Activated T-helper 1 cell treated with anti-CD3 and anti-CD28 coated beads, Interleukin-12 subunit alpha, Interleukin-12 subunit beta, Interleukin-2, Interleukin-4 antibody, amounts not matched to agents 30 ng/mL and 10 ng/mL and 1 ng/mL, durations not matched to agents 14 hours and 24 hours and 36 hours (primary cell): ENCODE measurements at regions not wholly inside any gene's neighbourhood (a gene's known extent, or its start where the extent isn't known, plus 50 kb on each side); places are given as distances from the start of the nearest gene placed in this dataset.

ENCODE experiments used
- DNase-seq: peaks from one replicate; pipeline ENCODE4 v3.0.0; 2021; ENCODE audit warnings: low spot score
- H3K27ac Mint-ChIP-seq: one replicate; pipeline ENCODE4 v1.8.0; 2021; ENCODE audit warnings: mild to moderate bottlenecking, mixed read lengths
- H3K27me3 Mint-ChIP-seq: one replicate; pipeline ENCODE4 v1.8.0; 2022; ENCODE audit warnings: mild to moderate bottlenecking, moderate library complexity, mixed read lengths; ENCODE audit not compliant: insufficient read depth
- H3K36me3 Mint-ChIP-seq: one replicate; pipeline ENCODE4 v1.8.0; 2021; ENCODE audit warnings: low read depth, mixed read lengths
- H3K4me1 Mint-ChIP-seq: one replicate; pipeline ENCODE4 v1.8.0; 2021; ENCODE audit warnings: low read depth, mixed read lengths
- H3K4me3 Mint-ChIP-seq: one replicate; pipeline ENCODE4 v1.8.0; 2021; ENCODE audit warnings: mild to moderate bottlenecking, moderate library complexity, mixed read lengths
- H3K9me3 Mint-ChIP-seq: one replicate; pipeline ENCODE4 v1.8.0; 2021; ENCODE audit warnings: mixed read lengths
- intact Hi-C: fragments of 100-400 bp; cut with micrococcal nuclease; formaldehyde crosslinking; loops from one replicate; pipeline ENCODE4 v1.15.1; 2024

DNA sequence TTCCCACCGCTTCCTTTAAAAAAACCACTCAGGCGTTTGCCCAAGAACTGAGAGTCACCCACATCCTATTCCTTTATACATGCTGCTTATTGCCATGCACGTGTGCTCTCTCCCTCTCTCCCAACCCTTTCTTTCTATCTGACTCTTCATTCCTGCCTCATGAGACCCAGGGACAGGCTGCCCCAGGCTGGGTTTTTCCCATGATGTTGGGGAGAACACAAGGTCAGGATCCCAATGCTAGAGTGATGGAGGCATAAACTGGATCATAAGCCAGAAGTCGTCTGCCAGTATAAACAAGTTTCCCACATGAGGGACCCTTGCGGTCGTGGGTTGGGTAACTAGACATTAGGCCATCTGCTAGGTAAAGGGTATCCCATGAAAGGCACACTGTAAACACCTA is 64.9 kb downstream of the CD2 start:
- H3K27me3 Mint-ChIP-seq, result no peaks in the 10 kb centered on the region
- H3K4me3 Mint-ChIP-seq, result no peak overlapping the region
- peaks cover 8% of the 10 kb centered on the region for H3K9me3 Mint-ChIP-seq
- intact Hi-C loops, result loop anchor here (5.0 kb wide), 1 partner anchor 247 kb away; the partner anchor contains the start of gene CD58
- peaks cover 7% of the 10 kb centered on the region for H3K36me3 Mint-ChIP-seq
- peaks cover 59% of the 10 kb centered on the region for H3K4me1 Mint-ChIP-seq
- peak overlapping the region; percentile 46 for H3K27ac Mint-ChIP-seq
- no peak for DNase-seq

DNA sequence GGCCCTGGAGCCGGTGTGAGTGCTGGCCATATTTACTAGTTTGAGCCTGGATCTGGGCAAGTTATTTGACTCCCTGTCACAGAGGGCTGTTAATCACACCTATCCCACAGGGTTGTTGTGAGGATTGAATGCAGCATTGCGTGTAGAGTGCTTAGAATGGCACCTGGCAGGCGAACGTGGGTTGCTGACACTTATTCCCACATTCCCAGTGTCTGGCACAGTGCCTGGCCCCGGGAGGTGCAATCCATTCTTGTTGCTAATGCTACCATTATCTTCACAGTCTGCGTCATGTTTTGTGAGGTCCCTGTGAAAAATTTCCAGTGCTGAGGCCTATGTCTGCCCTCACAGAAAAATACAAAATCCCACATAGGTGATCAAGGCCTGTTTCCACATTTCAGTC is 66.1 kb downstream of the CD2 start:
- Mint-ChIP-seq H3K9me3 (no peaks in the 10 kb centered on the region), H3K27me3 (no peaks in the 10 kb centered on the region), H3K27ac (no peak overlapping the region), H3K4me1 (peaks cover 59% of the 10 kb centered on the region), H3K4me3 (no peak overlapping the region), H3K36me3 (peaks cover 4% of the 10 kb centered on the region)
- DNase-seq, result no peak
- intact Hi-C loops, result no loop called here

DNA sequence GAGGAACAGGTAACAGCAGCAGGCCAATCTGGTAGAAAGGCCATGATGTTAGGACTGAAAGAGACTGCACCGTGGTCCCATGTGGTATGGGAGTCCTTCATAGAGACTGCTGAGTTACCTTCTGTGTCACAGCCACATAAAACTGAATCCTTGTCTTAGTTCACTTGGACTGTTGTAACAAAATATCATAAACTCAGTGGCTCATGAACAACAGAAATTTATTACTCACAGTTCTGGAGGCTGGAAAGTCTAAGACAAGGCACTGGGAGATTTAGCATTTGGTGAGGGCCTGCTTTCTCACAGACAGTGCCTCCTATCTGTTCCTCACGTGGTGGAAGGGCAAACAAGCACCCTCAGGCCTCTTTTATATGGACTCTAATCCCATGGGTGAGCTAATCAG is 67.5 kb downstream of the CD2 start:
- intact Hi-C loops, result no loop called here
- no peak for DNase-seq
- peaks cover 61% of the 10 kb centered on the region for H3K4me1 Mint-ChIP-seq
- H3K27ac Mint-ChIP-seq, result no peak overlapping the region
- no peak overlapping the region for H3K4me3 Mint-ChIP-seq
- no peaks in the 10 kb centered on the region for H3K27me3 Mint-ChIP-seq
- peaks cover 2% of the 10 kb centered on the region for H3K36me3 Mint-ChIP-seq
- H3K9me3 Mint-ChIP-seq, result no peaks in the 10 kb centered on the region

DNA sequence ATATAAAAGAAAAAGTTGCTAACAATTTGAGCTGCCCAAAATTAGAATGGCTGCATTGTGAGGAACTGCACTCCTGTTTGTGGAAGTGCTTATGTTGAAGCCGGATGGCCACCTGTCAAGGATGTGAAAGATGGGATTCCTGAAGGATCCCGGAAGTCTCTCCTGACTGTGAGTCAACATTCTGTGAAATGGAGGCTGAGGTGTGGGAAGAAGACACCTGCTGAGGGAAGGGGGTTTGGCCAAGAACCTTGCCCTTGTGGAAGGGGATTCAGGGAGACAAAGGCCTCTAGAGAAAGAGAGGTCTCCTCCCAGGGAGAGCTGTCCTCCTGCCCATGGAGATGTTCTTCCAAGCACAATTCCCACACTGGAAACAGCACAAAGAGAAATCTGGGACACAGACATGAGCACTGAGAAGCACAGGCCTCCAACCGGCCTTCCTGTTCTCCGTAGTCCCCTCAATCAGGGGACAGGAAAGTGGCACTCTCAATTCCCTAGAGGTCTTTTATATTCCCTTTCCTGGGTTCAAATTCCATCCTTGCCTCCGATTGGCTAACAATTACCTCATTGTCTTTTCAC is 70.5 kb downstream of the CD2 start:
- no peaks in the 10 kb centered on the region for H3K27me3 Mint-ChIP-seq
- peaks cover 10% of the 10 kb centered on the region for H3K36me3 Mint-ChIP-seq
- H3K4me1 Mint-ChIP-seq, result peaks cover 63% of the 10 kb centered on the region
- intact Hi-C loops, result loop anchor here (5.0 kb wide), 3 partner anchors 88 to 447 kb away; no protein-coding TSS in a partner anchor
- peak overlapping the region; percentile 95 for H3K27ac Mint-ChIP-seq
- no peak for DNase-seq
- peak overlapping the region; percentile 70 for H3K4me3 Mint-ChIP-seq
- peaks cover 9% of the 10 kb centered on the region for H3K9me3 Mint-ChIP-seq

DNA sequence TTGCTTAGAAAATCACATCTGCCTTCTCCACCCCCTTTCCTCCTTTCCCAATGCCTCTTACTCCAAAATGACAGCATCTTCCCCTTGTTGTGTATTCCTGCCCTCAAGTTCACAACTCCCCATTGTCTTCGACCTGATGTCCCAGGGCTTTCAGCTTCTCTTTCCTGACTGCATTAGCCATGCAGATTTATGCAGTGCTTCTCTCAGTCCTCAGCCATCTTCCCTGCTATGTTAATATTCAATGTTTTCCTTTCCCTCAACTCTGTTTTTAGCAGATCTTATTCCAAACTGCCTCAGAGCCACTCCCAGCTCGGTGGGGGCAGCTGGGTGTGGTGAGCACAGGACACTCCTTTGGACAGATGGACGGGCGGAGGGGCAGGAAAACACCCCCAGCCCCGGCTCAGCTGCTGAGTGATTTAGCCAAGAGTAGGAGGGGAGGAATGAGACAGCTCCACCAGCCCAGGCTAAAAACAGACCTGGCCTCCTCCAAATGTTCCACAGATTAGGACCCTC is 71.0 kb downstream of the CD2 start:
- no peak for DNase-seq
- peak overlapping the region; percentile 95 for H3K27ac Mint-ChIP-seq
- H3K36me3 Mint-ChIP-seq, result peaks cover 11% of the 10 kb centered on the region
- peaks cover 11% of the 10 kb centered on the region for H3K9me3 Mint-ChIP-seq
- no peaks in the 10 kb centered on the region for H3K27me3 Mint-ChIP-seq
- H3K4me3 Mint-ChIP-seq, result peak overlapping the region; percentile 70
- peaks cover 67% of the 10 kb centered on the region for H3K4me1 Mint-ChIP-seq
- intact Hi-C loops, result loop anchor here (5.0 kb wide), 3 partner anchors 87 to 448 kb away; no protein-coding TSS in a partner anchor

DNA sequence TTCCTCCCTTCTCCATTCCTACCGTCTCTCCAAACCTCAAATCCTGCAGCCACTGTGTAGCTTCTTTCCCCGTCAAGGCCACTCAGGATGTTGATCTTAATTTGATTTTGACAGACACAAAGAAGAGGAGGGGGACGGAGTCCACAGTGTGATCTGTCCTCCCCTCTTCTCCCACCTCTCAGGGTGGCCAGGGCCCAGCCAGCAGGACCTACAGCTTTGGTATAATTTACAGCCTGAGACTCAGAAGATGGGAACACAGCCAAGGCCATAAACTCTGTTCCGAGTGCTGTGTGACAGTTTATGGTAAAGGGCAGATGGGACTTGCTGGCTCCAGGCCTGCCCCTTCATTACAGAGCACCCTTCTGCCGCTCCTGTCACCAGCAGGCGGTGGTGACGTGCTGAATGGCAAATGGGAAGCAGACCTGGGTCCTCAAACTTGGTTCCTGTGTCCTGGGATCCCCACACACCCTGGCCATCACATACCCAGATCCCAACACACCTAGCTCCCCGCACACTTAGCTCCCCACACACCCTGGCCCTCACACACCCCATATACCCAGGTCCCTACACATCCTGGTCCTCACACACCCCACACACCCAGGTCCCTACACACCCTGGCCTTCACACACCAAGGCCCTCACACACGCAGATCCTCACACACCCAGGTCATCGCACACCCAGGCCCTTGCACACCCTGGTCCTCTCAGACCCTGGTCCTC is 71.6 kb downstream of the CD2 start:
- Mint-ChIP-seq H3K27ac (peak overlapping the region; percentile 95), H3K4me1 (peaks cover 73% of the 10 kb centered on the region), H3K36me3 (peaks cover 11% of the 10 kb centered on the region), H3K27me3 (no peaks in the 10 kb centered on the region), H3K4me3 (peak overlapping the region; percentile 70), H3K9me3 (peaks cover 11% of the 10 kb centered on the region)
- intact Hi-C loops, result loop anchor here (2.0 to 5.0 kb wide), 4 partner anchors 86 to 449 kb away; no protein-coding TSS in a partner anchor
- no peak for DNase-seq

DNA sequence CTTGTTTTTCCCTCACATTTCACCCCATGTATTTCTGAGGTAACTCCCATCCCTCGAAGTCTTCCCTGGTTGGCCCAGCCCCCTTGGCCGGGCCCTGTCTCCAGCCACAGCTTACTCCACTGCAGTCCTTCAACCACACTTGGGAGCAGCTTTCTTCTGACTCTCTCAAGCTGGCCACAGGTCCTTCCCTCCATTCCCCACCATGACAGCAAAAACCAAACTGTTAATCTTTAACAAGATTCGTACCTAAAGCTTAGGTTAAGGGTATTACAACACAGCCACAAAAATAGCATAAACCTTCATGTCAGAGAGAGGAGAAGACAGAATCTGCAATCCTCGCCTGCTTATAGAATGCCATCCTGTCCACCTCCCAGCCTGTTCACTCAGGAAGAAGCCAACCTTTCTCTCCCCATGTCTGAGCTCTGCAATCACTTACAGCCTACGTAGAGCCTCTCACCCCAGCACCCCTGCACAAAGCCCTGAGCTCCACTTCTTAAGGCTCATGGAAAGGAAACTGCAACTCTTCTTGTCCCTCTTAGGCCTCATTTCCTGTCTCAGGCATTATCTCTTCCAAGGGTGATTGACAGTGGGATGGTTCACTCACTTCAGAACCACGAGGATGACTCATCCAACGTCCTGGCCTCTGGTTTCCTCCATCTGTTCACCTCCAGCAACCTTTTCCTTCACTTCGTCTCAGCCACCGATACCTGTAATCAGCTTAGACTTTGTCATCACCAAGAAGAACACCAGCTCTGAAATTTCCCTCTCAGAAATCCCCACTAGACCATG is 72.8 kb downstream of the CD2 start:
- Mint-ChIP-seq H3K27ac (peak overlapping the region; percentile 95), H3K4me1 (peaks cover 74% of the 10 kb centered on the region)
- DNase-seq, result peak; percentile 75

DNA sequence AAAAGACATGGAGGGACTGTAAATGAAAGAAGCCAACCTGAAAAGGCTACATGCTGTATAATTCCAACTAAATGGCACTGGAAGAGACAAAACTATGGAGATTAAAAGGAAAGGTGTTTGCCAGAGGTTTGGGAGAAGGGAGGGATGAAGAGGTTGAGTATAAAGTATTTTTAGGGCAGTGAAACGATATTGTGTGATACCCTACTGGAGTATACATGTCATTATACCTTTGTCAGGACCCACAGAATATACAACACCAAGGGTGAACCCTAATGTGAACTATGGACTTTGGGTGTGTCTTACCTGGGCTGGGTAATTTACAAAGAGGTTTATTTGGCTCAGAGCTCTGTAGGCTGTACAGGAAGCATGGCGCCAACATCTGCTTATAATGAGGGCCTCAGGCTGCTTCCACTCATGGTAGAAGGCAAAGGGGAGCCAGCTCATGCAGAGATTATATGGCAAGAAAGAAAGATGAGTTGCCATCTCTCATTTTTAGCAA is 73.4 kb downstream of the CD2 start:
- Mint-ChIP-seq H3K27ac (peak overlapping the region; percentile 95), H3K4me3 (peak overlapping the region; percentile 70), H3K9me3 (peaks cover 11% of the 10 kb centered on the region), H3K36me3 (peaks cover 11% of the 10 kb centered on the region), H3K4me1 (peaks cover 77% of the 10 kb centered on the region), H3K27me3 (no peaks in the 10 kb centered on the region)
- no peak for DNase-seq
- intact Hi-C loops, result loop anchor here (1.0 to 5.0 kb wide), 18 partner anchors 10 to 450 kb away; partner anchors contain the start of genes CD101, CD2 and TTF2

More for the DNA sequence above, 72.8 kb downstream of the CD2 start:
- H3K9me3 Mint-ChIP-seq, result peaks cover 11% of the 10 kb centered on the region
- peaks cover 11% of the 10 kb centered on the region for H3K36me3 Mint-ChIP-seq
- H3K4me3 Mint-ChIP-seq, result peak overlapping the region; percentile 70
- intact Hi-C loops, result loop anchor here (1.0 to 5.0 kb wide), 18 partner anchors 10 to 450 kb away; partner anchors contain the start of genes CD101, CD2 and TTF2
- H3K27me3 Mint-ChIP-seq, result no peaks in the 10 kb centered on the region

DNA sequence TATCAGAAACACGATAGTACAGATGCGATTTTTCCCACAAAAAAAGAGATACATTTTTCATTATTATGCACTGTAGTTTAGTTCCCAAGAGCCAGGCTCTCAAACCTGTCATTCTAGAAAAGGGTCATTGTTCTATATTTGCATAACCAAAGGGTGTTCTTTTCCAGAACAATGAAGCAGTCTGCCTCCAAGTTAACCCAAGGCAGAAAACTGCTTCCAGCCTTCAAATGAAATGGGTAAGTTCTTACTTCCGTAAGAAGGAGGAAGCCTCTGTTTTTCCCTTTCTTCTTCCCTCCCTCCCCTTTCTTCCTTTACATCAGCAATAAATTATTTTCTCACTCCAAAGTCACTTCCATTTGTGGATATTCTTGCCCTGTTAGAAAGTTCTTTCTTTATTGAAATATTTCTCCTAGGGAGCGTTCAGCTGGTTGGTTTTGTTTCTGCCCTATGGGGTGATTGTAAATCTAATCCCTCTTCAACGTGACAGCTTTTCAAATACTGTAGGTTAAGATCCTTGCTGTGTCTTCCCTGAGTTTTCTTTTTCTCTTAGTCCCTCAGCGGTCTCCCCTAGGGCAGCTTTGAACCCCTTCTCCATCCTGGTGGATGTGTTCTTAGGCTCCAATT is 77.3 kb upstream of the PTGFRN start:
- Mint-ChIP-seq H3K27me3 (no peaks in the 10 kb centered on the region), H3K4me1 (peaks cover 52% of the 10 kb centered on the region), H3K4me3 (no peak overlapping the region), H3K36me3 (peaks cover 8% of the 10 kb centered on the region), H3K27ac (no peak overlapping the region), H3K9me3 (peaks cover 21% of the 10 kb centered on the region)
- no peak for DNase-seq
- intact Hi-C loops, result no loop called here

DNA sequence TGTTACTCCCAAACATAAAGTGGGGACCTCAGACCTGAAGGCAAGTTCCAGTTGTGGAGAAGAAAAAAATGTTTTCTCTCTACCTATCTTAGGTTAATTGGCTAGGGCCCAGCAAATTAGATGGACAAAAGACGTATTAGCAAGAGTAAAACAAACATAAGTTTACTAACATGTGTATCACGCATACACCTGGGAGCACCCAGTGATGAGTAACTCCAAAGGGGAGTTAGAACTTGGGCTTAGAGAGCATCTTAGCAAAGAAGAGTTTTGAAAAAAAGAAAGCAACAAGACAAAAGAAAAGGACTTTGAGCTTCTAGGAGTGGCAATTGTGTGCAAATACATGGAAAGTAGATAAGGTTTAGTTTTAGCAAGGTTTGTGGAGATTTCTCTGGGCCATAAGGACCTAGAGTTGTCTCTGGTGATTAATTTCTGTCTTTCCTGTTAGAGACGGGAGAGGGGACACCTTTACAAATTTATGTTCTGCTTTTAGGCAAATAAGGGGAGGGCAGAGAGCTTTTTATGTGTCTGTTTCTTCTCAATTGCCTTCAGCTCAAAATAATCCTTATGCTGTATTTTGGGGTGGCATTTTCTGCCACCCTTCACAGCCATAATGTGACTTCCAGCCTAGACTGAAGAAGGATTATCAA is 76.7 kb upstream of the PTGFRN start:
- no peak for DNase-seq
- peaks cover 20% of the 10 kb centered on the region for H3K9me3 Mint-ChIP-seq
- H3K27ac Mint-ChIP-seq, result no peak overlapping the region
- H3K4me3 Mint-ChIP-seq, result no peak overlapping the region
- peaks cover 7% of the 10 kb centered on the region for H3K36me3 Mint-ChIP-seq
- peaks cover 45% of the 10 kb centered on the region for H3K4me1 Mint-ChIP-seq
- H3K27me3 Mint-ChIP-seq, result no peaks in the 10 kb centered on the region
- intact Hi-C loops, result no loop called here

DNA sequence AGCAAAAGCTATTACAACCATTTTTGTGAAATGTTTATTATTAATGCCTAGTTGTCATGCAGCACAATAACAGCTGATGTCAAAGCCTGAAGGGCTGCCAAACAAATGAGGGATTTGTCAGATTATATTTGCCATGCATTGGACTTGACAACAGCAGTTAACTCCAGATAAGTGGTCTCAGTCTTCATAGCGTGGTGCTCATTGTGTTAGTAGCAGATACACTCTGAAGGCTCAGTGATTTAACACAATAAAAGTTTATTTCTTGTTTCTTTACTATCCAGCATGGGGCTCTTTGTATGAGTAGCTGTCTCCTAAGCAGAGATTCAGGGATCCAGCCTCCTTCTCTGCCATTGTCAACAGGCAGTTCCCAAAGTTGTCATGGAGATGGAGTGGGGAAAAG is 76.0 kb upstream of the PTGFRN start:
- DNase-seq, result no peak
- Mint-ChIP-seq H3K4me3 (no peak overlapping the region), H3K36me3 (peaks cover 4% of the 10 kb centered on the region), H3K4me1 (peaks cover 40% of the 10 kb centered on the region), H3K9me3 (peaks cover 21% of the 10 kb centered on the region), H3K27me3 (no peaks in the 10 kb centered on the region), H3K27ac (no peak overlapping the region)
- intact Hi-C loops, result no loop called here

DNA sequence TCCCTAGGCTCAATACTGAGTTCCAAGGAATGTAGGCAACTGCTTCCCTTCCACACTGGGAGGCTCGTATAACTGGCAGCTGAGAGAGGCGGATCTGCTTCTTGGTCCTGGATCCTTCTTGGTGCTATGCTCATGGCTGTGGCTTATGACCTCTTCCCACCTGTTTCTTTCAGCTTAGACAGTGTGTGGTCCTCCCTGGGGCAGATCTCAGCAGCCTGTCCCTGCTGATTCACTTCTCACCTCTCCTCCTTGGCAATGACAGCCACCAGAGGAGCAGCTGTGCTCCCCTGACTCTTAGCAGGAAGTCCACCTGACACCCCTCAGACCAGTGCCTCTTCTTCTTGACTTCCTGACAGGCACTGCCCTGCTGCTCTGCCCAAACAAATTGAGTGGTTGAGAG is 75.1 kb upstream of the PTGFRN start:
- Mint-ChIP-seq H3K27ac (no peak overlapping the region), H3K4me1 (peaks cover 33% of the 10 kb centered on the region), H3K27me3 (no peaks in the 10 kb centered on the region), H3K36me3 (peaks cover 2% of the 10 kb centered on the region), H3K9me3 (peaks cover 19% of the 10 kb centered on the region), H3K4me3 (no peak overlapping the region)
- DNase-seq, result no peak
- intact Hi-C loops, result no loop called here
